Colonic mucosa (tissue), 4 donors: ENCODE measurements at regions not wholly inside any gene's neighbourhood (a gene's known extent, or its start where the extent isn't known, plus 50 kb on each side); places are given as distances from the start of the nearest gene placed in this dataset.

ENCODE experiments used
- DNase-seq: peaks from one replicate; pipeline ENCODE4 v3.0.0-alpha.2; 2020
- H3K27ac ChIP-seq: fragments of 200-600 bp; one replicate; pipeline ENCODE4 v1.8.0; 2021
- H3K27me3 ChIP-seq: fragments of 200-600 bp; one replicate; pipeline ENCODE4 v1.8.0; 2021
- H3K36me3 ChIP-seq: fragments of 200-600 bp; one replicate; pipeline ENCODE4 v1.8.0; 2021
- H3K4me1 ChIP-seq: fragments of 200-600 bp; one replicate; pipeline ENCODE4 v1.8.0; 2021; ENCODE audit warnings: mild to moderate bottlenecking
- H3K4me3 ChIP-seq: fragments of 200-600 bp; one replicate; pipeline ENCODE4 v1.8.0; 2021
- H3K9ac ChIP-seq, 2 donors: one replicate each; pipeline ENCODE4 v1.7.0; 2013; ENCODE audit warnings: control low read depth in 2 of 2, low read depth in 2 of 2, low read length in 2 of 2
- H3K9me3 ChIP-seq: fragments of 200-600 bp; one replicate; pipeline ENCODE4 v1.8.0; 2021
- intact Hi-C: fragments of 100-400 bp; cut with DNase I; formaldehyde crosslinking; loops from one replicate; pipeline ENCODE4 v1.14.1; 2022
- TF ChIP-seq, protein P1 (sequence below): fragments of 200-600 bp; IDR thresholded peaks from one replicate; pipeline ENCODE4 v1.8.0; 2022; ENCODE audit warnings: antibody characterized with exemption, mild to moderate bottlenecking
- donor health status: healthy.
- donor health status: DM: no; HTN: no; CAD: no.
- donor health status: DM: no; HTN: no; CAD: no.

DNA sequence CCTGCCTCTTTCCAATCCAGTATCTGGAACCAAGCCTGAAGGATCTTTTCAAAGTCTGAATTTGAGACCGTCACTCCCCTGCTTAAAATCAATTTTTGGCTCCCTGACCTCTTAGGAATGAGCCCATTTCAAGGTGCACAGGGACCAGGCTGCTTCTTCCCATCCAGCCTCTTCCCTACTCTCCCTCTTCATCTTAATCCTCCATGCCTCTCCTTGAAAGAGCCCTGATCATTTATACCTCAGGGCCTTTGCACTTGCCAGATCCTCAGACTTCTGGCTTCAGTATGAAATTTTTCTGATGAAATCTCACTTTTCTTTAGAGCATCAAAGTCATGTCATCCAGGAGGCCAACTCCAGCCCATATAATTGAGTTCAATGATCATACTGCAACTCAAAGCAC is 399.5 kb upstream of the CELF2 start:
- DNase-seq, result no peak
- intact Hi-C loops, result no loop called here
- Histone ChIP-seq H3K4me1 (no peaks in the 10 kb centered on the region), H3K4me3 (no peak overlapping the region), H3K9me3 (no peaks in the 10 kb centered on the region), H3K36me3 (no peaks in the 10 kb centered on the region), H3K27ac (no peak overlapping the region), H3K27me3 (no peaks in the 10 kb centered on the region), H3K9ac (no peak overlapping the region)
- TF ChIP-seq, protein P1, sequence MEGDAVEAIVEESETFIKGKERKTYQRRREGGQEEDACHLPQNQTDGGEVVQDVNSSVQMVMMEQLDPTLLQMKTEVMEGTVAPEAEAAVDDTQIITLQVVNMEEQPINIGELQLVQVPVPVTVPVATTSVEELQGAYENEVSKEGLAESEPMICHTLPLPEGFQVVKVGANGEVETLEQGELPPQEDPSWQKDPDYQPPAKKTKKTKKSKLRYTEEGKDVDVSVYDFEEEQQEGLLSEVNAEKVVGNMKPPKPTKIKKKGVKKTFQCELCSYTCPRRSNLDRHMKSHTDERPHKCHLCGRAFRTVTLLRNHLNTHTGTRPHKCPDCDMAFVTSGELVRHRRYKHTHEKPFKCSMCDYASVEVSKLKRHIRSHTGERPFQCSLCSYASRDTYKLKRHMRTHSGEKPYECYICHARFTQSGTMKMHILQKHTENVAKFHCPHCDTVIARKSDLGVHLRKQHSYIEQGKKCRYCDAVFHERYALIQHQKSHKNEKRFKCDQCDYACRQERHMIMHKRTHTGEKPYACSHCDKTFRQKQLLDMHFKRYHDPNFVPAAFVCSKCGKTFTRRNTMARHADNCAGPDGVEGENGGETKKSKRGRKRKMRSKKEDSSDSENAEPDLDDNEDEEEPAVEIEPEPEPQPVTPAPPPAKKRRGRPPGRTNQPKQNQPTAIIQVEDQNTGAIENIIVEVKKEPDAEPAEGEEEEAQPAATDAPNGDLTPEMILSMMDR, result no peak

DNA sequence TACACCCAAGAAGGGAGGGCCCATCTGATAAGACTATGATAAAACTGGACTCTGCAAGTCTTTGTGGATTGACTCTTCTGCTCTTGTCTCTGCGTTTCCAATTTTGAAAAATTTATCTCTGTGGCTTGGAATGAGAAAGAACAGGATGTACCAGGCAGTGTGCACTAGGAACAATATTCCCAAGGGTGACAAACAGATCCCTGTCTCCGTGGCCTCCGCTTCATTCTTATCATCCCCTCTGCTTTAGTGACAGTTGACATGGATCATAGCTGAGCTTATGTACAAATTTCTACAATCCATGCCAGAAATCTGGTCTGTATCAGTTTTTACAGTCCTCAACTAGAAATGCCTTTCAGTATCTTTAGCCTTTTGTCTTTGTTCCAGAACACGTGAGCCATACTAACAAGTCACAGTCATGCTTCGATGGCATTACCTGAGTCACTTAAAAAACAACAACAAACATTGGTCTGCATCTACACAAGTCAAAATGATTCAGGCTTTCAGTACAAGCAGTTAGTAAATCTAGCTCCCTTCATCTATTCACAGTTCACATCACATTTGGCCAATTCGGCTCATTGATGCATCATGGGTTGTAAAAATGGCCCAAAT is 393.6 kb upstream of the CELF2 start:
- H3K9ac ChIP-seq, result no peak overlapping the region
- H3K27ac ChIP-seq, result no peak overlapping the region
- H3K4me1 ChIP-seq, result no peaks in the 10 kb centered on the region
- no peaks in the 10 kb centered on the region for H3K9me3 ChIP-seq
- intact Hi-C loops, result no loop called here
- no peaks in the 10 kb centered on the region for H3K27me3 ChIP-seq
- H3K4me3 ChIP-seq, result no peak overlapping the region
- no peak for DNase-seq
- TF ChIP-seq, protein P1, result no peak
- no peaks in the 10 kb centered on the region for H3K36me3 ChIP-seq

DNA sequence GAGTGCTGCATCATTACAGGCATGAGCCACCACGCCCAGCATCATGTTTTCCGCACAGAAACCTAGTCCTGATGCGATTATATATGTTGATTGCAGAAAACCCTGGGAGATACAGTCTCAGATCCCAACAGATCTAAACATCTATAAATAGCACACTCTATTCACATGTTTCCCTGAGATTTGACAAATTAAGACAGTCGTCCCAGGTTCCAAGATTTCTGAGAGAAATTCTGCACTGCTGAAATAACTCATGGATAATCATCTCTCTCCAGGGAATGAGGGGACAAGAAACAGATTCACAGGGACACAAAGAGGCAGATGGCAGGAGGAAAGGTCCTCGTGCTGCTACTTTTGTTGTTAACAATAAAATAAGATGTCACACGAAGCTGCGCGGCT is 393.1 kb upstream of the CELF2 start:
- Histone ChIP-seq H3K9me3 (no peaks in the 10 kb centered on the region), H3K4me3 (no peak overlapping the region), H3K4me1 (no peaks in the 10 kb centered on the region), H3K27me3 (no peaks in the 10 kb centered on the region), H3K9ac (no peak overlapping the region), H3K36me3 (no peaks in the 10 kb centered on the region), H3K27ac (no peak overlapping the region)
- no peak for DNase-seq
- intact Hi-C loops, result no loop called here
- TF ChIP-seq, protein P1, result no peak

DNA sequence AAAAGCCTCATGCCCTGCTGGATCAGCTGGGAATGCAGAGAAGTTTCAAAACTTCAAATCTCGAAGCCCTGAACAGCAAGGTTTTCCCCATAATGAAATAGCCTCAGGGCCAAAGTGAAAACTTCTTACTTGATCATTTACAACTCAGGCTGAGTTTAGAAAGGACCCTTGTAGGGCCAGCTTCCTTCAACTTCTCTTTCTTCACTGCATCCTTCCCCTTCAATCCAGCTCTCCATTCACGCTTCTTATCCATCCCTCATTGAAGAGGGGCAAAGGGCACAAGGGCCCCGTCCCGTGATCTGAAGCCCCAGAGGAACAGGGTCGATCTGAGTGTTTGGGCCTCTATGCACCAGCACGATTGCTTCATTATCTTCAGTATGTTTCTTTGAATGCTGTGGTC is 392.2 kb upstream of the CELF2 start:
- H3K9me3 ChIP-seq, result no peaks in the 10 kb centered on the region
- no peaks in the 10 kb centered on the region for H3K36me3 ChIP-seq
- intact Hi-C loops, result no loop called here
- H3K4me1 ChIP-seq, result no peaks in the 10 kb centered on the region
- no peak overlapping the region for H3K4me3 ChIP-seq
- no peak overlapping the region for H3K27ac ChIP-seq
- TF ChIP-seq, protein P1, result no peak
- H3K27me3 ChIP-seq, result no peaks in the 10 kb centered on the region
- H3K9ac ChIP-seq, result no peak overlapping the region
- no peak for DNase-seq

DNA sequence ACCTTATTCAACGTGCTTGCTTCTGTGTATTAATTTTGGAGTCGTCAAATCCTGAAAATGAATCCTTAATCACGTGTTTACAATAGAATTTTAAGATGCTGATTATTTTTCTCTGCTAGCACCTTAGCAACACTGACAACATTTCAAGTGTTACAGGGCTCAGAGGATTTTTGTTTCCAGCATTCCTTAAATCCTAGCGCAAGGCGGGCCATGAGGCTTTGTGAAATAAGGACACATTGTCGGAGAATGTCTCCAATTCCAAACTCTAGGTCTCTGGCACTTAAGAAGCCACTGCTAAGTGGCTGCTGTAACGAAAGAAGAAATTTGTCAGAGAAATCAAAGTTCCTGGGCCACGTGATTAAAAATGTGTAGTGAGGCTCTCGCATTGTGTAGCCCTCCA is 390.9 kb upstream of the CELF2 start:
- Histone ChIP-seq H3K9ac (no peak overlapping the region), H3K4me3 (no peak overlapping the region), H3K4me1 (no peaks in the 10 kb centered on the region), H3K27ac (no peak overlapping the region), H3K27me3 (no peaks in the 10 kb centered on the region), H3K36me3 (no peaks in the 10 kb centered on the region), H3K9me3 (no peaks in the 10 kb centered on the region)
- intact Hi-C loops, result no loop called here
- no peak for DNase-seq
- TF ChIP-seq, protein P1, result no peak
